GM19463 (cell line): ENCODE measurements at regions not wholly inside any gene's neighbourhood (a gene's known extent, or its start where the extent isn't known, plus 50 kb on each side); places are given as distances from the start of the nearest gene placed in this dataset.

Experiments used
- ATAC-seq: cut with Tn5 transposase; IDR thresholded peaks from one replicate; pipeline ENCODE4 v1.9.1; 2021; ENCODE audit warnings: mild to moderate bottlenecking, moderate library complexity; ENCODE audit not compliant: unreplicated experiment

DNA sequence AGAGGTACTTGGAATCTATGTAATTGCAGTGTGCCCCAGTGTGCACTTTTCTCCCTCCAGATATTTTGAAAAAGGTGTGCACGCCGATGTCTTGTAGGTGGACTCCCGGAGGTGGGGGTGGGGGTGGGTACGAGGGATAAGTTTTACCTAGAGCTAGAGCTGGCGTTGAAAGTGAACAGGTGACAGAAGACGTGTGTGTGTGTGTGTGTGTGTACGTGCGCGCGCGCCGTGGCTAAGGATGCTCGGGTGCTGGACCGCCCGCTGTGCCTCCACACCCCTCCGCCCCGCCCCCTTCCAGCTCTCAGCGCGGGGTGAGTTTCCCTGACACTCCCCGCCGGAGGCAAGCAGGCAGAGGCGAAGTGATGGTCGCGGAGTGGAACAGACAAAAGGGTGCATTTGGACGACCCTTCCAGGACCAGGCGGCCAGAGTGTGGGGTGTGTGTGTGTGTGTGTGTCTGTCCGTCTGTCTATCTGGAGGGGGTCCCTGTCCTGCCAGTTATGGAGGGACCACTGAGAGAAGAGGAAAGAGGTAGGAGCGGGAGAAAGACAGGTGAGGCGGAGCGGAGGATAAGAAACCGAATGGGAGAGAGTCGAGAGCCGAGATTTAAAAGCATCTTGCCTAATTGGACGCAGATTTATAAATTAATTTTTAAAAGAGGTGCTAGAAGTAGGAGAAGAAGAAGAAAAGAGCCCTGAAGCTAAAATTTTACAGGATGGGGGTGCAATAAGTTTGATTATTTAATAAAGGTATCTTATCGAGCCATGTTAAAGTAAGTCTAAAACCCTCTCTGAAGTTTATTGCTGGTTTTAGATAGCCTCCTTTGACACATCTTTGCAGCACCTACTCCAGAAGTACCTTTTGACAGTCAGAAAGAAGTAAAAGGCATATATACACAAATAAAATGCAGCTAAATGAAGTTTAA, 335.8 kb upstream of the THRB start:
- ATAC-seq = no peak

DNA sequence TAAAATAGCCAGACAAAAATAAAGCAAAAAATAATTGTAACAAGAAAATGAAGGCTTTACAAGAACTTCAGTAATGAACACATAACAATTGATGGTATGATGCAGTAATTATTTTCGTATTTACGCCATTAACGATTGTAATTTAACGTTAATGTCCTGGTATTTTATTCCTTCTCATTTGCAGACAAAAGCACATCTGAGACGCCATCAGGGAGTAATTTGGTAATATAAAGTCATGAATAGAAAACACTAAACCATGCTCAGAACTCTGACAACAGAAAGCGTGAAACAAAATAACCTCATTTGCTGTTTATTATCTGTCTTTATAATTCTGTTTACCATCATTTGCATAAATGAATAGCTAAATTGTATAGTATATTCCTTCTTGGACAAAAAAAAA, 336.6 kb upstream of the THRB start:
- no peak for ATAC-seq

DNA sequence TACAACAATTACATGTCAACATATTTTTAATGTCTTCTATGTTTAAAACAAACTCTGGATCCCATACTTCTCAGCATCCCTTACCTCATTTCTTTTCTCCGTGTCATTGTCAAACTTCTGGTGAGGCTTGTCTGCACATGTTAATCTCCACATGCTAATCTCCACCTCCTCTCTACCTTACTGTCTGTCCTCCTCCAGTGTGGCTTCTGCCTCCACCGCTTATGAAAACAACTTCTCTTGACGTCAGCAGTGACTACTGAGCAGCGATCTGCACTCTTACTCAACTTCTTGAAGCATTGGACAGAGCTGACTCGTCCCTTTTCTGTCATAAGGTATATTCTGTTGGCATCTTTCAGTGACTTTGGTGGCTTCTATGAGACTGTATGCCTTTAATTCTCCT, 338.2 kb upstream of the THRB start:
- no peak for ATAC-seq

DNA sequence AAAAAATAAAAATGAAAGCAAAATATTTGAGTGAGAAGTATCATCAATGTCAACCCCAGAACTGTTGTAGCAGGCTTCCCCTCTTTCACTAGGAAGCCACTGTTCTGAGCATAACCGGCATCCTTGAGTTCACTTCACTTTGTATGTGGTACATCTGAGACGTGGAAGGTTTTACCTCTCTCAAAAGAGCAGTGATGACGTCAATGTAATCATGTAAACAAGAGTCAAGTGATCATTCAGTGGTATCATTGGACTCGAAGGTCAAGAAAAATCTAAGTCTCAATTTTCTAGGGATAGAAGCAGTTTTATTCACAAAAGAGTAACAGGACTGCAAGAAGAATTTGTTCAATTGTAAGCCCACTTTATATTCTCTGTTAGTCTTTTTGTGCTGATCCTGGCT, 339.8 kb upstream of the THRB start:
- no peak for ATAC-seq

DNA sequence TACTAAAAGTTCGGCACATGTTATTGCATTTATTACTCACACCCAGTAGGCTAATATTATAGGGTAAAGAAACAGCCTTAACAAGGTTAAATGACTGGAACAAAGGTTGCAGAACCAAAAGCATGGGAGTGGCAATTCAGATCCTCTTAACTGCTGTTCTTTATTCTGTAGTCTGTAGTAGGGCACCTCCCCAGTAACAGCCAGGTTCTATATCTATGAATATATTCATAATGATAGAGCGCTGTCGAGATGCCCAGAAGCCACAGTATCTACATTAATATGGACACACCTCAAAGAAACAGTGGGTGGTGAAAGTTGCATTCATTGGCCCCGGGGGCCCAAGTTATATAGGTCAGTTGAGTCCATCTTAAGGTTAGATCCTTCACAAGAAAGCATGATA, 340.9 kb upstream of the THRB start:
- ATAC-seq = no peak

DNA sequence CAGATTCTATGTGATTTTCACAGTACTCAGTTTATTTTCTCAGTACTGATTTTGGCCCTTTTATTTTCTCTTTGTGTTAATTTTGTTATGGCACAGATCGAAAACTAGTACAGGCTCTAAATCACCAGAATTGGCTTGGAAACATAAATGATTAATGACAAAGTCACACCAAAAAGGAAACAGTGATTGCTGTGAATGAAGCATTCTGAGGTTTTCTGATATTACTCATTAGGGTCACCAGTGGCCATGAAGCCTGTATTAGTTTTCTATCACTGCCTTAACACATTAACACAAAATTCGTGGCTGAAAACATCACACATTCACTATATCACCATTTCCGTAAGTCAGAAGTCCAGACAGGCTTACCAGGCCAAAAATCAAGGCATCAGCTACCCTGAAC, 343.0 kb upstream of the THRB start:
- ATAC-seq = peak; percentile 56

DNA sequence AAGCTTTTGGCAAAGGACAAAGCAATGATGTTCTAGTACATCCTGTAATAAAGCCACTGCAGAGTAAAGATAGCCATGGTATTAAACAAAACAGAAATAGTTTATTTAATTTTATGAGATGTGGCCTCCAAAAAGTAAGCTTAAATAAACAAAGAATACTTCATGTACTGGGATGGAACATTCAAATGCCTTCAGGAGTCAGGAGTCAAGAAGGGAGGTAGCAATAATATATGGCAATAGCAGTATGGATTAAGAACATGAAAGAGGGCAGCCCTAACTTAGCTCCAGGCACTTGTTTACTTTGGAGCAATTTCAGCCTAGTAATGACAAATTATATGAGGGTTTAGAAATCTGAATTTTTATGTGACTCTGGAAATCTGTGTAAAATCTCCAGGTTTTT, 343.9 kb upstream of the THRB start:
- no peak for ATAC-seq

DNA sequence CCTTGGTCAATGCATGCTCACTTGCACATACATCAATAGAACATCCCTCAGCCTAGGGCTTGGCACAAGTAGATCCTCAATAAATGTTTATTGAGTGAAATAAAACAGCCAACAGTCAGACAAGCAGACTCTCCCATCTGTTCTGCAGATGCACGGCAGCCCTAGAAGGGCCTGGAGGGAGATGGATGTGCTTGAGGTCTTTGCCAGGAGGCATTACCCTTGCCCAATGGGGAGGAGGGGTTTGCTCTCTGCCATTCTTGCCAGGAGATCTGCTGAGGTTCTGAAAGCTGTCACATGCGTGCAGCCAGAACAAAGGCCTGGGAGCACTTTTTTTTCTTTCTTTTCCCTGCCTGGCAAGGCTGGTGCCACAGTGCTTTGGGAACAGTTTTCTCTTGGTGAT, 349.3 kb upstream of the THRB start:
- ATAC-seq = no peak

DNA sequence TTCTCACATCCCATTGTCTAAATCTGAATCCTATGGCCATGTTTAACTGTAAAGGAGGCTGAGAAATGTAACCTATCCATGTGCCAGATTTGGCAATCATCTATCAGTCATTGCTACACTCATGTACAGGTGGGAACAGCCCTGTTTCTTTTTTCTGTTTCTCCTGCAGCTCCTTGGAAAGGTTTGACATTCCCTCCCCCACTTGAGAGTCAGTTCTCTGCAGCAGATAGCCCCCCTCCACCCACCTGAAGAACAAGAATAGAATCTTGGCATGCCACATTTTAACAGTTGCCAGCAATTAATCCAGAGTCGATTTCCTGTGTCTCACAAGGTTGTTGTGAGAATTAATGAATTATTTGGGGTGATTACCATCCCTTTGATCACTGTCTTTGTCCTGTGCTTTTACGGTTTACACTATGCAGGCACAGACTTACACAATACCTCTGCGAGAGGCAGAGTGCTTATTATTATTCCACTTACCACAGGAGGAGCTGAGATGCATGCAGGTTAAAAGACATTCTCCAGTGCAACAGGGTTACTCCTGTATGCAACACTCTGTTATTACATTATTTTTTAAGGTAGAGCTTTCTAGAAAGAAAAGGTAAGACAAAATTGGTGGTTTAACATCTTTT, 351.0 kb upstream of the THRB start:
- ATAC-seq = no peak

DNA sequence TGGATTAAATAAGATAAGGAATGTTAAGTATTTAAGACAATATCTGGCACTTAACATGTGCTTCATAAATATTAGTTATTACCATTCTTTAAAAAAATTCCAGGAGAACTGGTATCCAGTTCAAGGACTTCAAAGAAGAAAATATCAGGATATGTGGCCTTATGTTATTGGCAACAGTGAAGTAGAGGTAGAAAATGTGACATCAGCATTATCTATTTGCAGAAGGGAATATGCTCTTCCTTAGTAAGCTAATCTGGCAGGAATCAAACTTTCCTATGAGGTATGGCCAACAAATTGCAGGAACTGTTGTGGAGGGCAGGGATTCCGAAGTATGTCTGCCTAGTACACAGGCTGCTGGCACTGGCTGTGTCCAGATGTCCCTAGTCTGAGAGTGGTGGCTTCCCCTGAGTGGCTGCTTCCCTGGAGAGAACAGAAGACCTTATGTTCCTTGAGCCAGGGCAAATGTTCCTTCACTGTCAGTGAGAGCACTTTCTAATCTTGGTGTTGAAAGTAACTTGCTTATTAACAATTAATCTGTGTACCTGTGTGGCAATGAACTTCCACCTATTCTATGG, 351.7 kb upstream of the THRB start:
- no peak for ATAC-seq

DNA sequence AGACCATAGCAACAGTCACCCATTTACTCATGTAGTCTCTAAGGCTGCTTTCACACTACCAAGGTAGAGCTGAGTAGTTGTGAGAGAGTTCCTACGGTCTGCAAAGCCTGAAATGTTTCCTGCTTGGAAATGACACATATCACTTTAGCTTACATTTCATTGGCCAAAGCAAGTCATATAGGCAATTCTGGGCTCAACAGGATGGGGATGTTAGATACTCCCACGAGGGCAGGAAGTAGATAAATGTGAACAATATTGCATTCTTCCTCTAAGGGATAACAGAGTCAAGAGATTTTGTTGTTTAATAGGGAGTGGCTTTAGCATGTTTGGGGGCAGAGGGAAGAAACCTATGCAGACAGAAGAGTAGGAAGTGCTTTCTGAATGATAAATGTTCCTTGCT, 355.6 kb upstream of the THRB start:
- ATAC-seq = no peak

DNA sequence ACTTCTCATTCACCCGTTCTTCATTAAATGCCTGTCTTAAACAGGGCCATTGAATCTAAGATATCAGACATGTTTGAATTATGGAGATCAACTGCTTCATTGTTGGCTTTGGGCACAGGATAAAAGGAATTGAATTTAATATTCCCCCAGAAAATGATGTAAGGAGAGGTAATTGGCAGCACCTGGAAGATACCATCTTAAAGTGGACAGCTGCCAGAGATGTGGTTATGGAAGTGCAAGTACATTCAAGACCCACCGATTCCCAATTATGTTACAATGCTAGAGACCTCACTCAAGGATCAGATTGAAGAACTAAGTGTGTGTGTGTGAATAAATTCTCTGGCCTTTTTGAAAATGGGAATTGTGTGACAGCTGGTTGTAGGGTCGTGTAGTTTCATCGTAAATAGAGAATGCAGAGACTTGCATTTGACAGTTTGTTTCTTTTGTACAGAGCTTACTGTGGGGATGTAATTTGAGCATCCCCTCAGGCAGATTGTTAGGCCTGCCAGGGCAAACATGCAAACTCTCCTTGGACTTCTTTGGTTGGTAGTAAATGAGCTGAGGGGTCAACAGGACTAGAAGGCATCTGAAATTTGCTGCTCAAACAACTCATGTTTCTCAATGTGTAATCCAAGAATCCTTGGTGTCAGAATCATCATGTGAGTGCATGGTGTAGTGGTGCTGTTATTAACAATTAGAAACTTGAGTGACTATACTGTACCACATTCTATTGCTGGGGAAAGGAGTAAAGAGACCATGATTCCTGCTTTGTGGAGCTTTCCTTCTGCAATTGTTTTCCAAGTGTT, 359.2 kb upstream of the THRB start:
- ATAC-seq = no peak

DNA sequence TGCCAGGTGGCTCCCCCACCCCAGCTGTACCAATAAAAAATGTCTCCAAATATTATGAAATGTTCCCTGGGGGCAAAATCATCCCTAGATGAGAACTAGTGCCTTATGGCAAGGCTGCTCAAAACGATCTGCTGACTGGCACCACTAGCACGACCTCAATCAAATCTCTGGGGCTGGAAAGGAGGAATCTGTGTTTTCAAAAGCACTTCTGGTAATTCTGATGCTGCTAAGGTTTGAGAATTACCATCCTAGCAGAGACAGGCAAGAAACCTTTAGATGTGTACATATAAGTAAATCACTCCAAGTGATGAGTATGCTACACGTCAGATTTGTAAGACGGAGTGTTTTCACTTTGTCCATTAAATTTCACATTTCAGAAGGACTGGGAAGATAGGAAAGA, 360.1 kb upstream of the THRB start:
- ATAC-seq = no peak

DNA sequence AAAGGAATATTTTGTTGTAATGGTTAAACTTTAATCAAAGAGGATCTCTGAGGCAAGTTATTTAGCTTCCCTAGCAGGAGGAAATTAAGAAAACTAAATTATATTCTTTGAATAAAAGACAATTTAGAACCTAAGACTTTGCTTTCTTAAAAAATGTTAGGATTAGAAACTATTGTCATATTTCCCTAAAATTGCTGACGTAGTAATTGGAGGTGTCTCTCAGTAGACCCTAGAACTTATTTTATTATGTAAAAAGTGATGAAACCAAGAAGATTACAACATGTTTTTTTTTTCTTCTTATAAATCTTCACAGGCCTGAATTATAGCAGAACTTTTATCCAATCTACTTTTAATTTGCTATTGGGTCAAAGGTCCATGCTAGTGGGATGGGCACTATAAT, 363.3 kb upstream of the THRB start:
- no peak for ATAC-seq

DNA sequence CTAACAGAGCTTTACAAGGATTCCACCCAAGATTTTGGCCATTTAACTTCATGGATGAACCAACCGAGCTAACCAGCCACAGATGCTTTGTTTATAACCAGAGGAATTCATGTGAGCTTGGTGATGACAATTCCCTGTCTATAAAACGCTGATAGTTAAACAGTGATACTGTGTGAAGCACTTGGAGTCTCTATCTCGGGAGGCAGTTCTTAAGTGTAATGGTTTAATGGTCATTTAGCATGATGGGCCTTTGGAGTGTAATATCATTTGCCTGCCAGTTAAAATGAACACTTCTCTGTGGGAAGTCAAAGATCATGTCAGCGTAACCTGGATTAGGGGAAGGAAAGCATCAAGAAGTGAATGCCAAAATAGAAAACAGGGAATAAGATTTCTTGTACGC, 368.6 kb upstream of the THRB start:
- ATAC-seq = no peak

DNA sequence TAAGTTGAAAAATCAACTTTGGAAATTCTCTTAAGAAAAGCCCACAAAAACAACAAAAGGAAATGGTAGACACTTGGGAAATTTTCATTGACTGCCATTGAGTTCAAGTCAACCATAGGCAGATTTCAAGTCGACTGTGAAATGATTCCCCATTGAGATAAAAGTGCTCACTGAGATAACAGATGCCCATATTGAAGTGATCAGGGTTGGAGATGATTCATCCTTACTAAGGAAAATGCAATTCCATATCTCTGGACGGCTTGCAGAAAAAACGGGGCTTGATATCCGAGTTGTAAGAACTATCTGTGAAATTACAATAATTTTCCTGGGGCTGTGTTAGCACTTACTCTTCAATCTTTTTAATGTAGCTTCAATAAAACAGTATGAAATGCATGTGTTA, 373.1 kb upstream of the THRB start:
- no peak for ATAC-seq

DNA sequence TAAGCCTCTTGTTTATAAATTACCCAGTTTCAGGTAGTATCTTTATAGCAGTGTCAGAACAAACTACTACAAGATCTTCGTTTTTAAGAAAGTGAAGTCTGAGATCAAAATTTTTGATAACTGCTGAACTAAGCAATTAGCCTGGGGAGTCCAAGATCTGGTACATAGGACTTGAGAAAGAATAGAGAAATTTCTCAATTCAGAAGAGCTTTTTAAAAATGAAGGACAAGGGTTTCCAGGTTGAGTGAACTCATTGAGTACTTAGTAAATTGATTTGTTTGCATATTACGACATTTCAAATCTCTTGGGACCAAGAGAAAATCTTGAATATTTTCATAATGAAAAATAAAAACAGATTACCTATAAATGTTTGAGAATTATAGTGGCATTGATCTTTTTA, 386.6 kb upstream of the THRB start:
- ATAC-seq = no peak

DNA sequence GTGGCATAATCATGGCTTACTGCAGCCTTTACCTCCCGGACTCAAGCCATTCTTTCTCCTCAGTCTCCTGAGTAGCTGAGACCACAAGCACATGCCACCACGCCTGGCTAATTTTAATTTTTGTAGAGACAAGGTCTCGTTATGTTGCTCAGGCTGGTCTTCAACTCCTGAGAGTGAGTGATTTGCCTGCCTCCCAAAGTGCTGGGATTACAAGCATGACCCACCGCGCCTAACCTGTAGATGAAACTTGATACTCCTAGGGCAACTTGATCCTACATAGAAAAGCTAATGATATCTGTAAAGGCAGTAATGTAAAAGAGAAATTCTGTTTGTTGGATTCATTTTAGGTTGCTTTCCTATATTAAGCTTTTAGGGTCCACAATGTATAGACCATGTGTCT, 391.9 kb upstream of the THRB start:
- ATAC-seq = no peak

DNA sequence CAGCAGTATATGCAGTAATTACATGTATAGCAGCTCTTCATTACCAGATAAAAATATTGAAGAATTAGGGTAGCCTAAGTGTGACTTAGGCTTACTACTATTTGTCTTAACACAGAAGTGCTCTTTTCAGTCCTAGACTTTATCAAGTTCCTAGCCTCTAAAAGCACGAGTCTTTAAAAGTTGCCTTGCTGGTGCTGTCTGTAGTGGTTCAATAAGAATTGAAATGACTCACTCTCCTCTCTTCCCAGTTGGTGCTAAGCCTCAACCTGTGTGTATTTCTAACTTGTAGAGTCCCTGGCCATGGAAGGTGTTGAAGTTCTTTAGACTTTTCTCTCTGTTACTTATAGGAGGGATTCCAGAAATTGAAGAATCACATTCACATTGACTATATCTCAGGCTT, 395.4 kb upstream of the THRB start:
- ATAC-seq = no peak

DNA sequence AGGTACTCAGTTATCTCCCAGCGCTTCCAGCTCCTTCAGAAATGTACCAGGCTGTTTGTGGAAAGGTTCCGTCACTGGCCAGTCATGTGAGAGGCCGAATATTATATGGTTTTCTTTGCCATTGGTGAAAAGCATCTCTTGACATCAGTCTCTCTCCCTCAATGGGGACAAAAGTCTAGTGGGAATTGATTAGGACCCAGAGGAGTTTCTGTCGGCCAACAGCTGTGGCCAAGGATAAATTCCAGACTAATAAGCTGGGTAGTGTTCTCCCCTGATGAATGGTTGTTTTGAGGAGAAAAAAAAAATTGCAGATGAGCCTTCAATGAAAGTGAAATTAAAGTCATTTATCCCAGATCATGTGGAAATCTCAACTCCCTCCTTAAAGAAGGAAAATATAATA, 404.7 kb upstream of the THRB start:
- ATAC-seq = no peak

DNA sequence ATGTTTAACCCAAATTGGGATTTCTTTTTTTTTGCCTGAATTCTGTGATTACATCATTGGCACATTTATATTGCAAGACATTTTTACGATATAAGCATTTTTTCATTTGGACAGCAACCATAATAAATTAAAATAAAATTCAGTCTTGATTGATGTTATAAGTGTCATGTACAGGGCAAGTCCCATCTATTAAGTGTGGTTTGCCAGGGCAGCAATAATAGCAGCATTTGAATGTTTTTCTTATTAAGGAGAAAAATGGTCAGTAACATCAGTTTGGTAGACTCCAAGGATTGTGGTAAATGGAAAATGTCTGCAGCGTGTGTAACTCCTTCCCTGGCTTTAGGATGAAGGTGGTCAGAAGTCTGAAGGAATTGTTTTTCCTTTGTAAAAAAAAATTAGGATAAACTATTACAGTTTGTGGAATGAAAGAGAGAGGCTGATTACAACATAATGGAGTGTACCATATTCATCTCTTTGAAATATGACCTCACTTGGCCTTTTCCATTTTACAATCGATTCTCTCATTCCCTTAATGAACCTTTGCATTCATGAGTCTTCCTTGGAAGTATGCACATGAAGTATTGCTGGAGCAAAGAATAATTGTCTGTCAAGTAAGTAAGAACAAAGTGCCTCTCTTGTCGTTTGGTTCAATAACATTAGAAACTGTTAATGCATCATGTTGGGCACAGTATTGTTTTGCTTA, 405.4 kb upstream of the THRB start:
- ATAC-seq = no peak
